RWPE1 (cell line): ENCODE measurements at regions not wholly inside any gene's neighbourhood (a gene's known extent, or its start where the extent isn't known, plus 50 kb on each side); places are given as distances from the start of the nearest gene placed in this dataset.

Experiments used
- CTCF ChIA-PET: fragments of 350-600 bp; sonication (Branson Sonifier 250); formaldehyde crosslinking; extraction: SDS; loops from one replicate; lab custom pipeline; 2021; lab: Yijun Ruan, JAX
- POLR2A ChIA-PET: fragments of 400-600 bp; formaldehyde crosslinking; extraction: SDS; loops from one replicate; lab custom pipeline; 2020; ENCODE audit warnings: antibody characterized with exemption; ENCODE audit not compliant: low non-redundant PET; lab: Yijun Ruan, JAX
- DNase-seq: peaks from one replicate; pipeline ENCODE4 v3.0.0; 2012; ENCODE audit warnings: low spot score
- H3K27ac ChIP-seq: fragments of 450-650 bp; 2 replicates; pipeline ENCODE4 v1.5.1; 2017
- CTCF ChIP-seq: fragments of 450-650 bp; conservative IDR thresholded peaks from 2 replicates; pipeline ENCODE4 v1.5.1; 2017; ENCODE audit warnings: low read depth, mild to moderate bottlenecking

GRCh38 chr6:79775222-79775621 is 144.1 kb downstream of the SH3BGRL2 start:
- no peak for DNase-seq
- no peak for TF ChIP-seq CTCF
- POLR2A ChIA-PET: no interaction called here
- H3K27ac ChIP-seq: no peak overlapping the region
- CTCF ChIA-PET: interaction anchor here (1.5 kb wide), 1 partner anchor 93 kb away, joined by 4 read pairs; no protein-coding TSS in a partner anchor

GRCh38 chr6:79764747-79765146 is 133.6 kb downstream of the SH3BGRL2 start:
- DNase-seq: no peak
- ChIA-PET CTCF (no interaction called here), POLR2A (no interaction called here)
- no peak for TF ChIP-seq CTCF
- no peak overlapping the region for H3K27ac ChIP-seq

- no peak for TF ChIP-seq CTCF
- POLR2A ChIA-PET: no interaction called here
- no peak for DNase-seq
- no peak overlapping the region for H3K27ac ChIP-seq
- CTCF ChIA-PET: interaction anchor here (0.6 to 0.7 kb wide), 2 partner anchors 13 to 90 kb away, joined by 3 read pairs; no protein-coding TSS in a partner anchor
Measured at GRCh38 chr6:79763301-79763700, 132.2 kb downstream of the SH3BGRL2 start.

GRCh38 chr6:79762370-79762769 is 131.2 kb downstream of the SH3BGRL2 start:
- CTCF ChIA-PET: interaction anchor here (0.6 to 1.3 kb wide), 7 partner anchors 12 to 1210 kb away, joined by 3 to 8 read pairs (median 3); no protein-coding TSS in a partner anchor
- DNase-seq: no peak
- no peak for TF ChIP-seq CTCF

GRCh38 chr6:79756496-79756895 is 125.4 kb downstream of the SH3BGRL2 start:
- no peak for DNase-seq
- no peak for TF ChIP-seq CTCF
- H3K27ac ChIP-seq: no peak overlapping the region
- CTCF ChIA-PET: interaction anchor here (0.7 kb wide), 1 partner anchor 577 kb away, joined by 3 read pairs; no protein-coding TSS in a partner anchor
- POLR2A ChIA-PET: no interaction called here

More at GRCh38 chr6:79762370-79762769, 131.2 kb downstream of the SH3BGRL2 start:
- no peak overlapping the region for H3K27ac ChIP-seq
- POLR2A ChIA-PET: no interaction called here

- ChIA-PET CTCF (interaction anchor here (0.7 kb wide), 1 partner anchor 577 kb away, joined by 3 read pairs; no protein-coding TSS in a partner anchor), POLR2A (no interaction called here)
- H3K27ac ChIP-seq: no peak overlapping the region
- DNase-seq: no peak
- no peak for TF ChIP-seq CTCF
Measured at GRCh38 chr6:79755967-79756366, 124.8 kb downstream of the SH3BGRL2 start.
